Left kidney (tissue), 1 donor: ENCODE measurements at regions not wholly inside any gene's neighbourhood (a gene's known extent, or its start where the extent isn't known, plus 50 kb on each side); places are given as distances from the start of the nearest gene placed in this dataset.
"Not testable (repeated sequence)": the region's sequence is repeated elsewhere in the genome, so short reads cannot be mapped to it uniquely, and the experiment has no call there.

ENCODE experiments used
- DNase-seq: peaks from one replicate; pipeline ENCODE4 v3.0.0-alpha.2; 2013

DNA sequence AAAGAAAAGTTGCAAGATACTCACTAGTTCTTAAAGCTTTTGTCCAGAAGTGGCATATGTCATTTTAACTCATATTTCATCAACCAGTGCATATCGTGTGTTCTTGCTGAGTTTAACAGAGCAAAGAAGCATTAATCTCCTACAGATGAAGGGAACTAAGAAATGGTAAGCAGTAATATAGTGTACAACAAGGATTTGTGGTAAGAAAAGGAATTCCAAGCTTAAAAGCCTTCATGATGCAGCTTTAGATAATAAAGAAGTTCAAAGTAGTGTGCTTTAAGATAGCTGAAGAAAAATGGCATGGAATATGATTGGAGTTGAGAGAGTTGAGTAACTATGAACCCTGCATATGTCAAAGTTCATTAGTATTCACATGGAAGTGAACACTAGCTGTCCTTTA lies 649.8 kb upstream of the FSHR start:
- DNase-seq: no peak

DNA sequence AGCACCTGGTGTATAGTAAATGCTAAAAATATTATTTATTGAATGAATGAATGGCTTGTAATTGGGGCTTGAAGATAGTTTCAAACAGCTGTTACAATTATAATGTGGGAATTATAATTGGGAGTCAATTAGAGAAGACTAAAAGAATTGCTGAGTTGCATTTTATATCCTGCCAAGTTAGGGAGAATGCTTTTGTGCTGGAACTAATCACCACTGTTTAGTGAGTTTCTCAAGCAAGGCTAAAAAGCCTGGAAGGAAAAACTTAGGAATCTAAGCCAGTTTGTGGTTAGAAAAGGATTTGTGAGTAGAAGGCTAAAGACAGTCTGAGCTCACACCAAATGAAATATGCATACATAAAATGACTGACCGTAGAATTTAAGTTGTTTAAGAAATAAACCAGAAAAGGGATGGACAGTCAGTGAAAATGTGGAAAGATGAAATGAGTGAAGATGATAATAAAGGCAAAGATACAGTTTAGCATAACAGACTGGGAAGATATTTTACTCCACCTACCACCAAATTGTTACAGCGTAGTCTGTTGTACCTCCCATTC lies 647.7 kb upstream of the FSHR start:
- no peak for DNase-seq

DNA sequence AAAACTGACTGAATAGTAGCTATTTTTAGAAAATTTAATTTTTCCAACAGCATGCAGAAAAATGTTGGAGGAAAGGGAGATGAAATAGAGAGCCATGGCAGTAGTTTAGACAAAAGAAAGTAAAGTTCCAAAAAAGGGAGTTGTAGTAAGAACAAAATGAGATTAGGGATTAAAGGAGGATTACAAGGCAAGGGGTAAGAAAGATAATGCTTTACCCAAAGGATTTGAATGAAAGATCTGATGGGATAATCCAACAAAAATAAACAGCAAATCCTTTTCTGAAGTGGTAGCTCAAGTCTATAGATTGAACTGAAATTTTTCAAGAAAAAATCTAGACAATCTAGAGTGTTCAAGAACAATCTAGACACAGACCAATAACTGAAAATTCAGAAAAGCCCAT lies 644.3 kb upstream of the FSHR start:
- DNase-seq: no peak

DNA sequence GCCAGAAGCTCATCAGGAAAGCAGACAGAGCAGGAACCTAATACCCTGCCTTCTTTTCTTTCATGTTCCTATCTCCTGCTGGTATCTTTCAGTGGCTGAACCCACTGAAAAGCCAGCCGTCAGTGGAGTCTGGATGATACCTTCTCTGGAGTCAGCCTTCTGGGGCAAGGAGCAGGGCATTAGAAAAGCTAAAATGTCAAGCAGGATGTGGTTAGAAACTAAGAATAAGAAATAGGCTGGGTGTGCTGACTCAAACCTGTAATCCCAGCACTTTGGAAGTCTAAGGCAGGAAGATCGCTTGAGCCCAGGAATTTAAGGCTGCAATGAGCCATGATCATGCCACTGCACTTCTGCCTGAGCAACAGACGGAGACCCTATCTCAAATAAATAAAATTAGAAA lies 642.0 kb upstream of the FSHR start:
- DNase-seq: no peak

DNA sequence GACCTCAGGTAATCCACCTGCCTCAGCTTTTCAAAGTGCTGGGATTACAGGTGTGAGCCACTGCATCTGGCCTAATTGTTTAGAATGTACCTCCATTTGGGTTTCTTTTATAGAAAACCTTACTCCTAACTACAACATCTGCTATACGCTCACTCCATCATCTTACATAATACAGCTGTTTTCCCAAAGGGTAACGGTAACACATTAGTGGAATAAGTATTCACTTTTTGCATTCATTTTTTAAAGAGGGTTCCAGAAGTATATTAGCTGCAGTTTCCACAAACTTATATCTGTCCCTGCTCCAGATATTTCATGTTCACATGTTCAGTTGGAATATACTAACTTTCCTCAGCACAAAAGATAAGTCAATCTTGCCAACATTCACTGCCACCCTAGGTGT lies 640.1 kb upstream of the FSHR start:
- no peak for DNase-seq

DNA sequence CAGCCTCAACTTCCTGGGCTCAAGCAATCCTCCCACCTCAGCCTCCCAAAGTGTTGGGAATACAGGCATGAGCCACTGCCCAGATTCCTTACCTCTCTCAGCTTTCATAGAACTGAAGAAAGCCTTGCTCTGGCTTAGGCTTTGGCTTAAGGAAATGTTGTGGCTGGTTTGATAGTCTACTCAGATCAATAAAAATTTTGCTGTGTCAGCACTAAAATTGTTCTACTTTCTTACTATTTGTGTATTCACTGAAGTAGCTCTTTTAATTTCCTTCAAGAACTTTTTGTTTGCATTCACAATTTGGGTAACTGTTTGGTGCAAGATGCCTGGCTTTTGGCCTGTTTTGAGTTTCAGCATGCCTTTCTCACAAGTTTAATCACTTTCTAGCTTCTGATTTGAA lies 634.0 kb upstream of the FSHR start:
- DNase-seq: no peak

DNA sequence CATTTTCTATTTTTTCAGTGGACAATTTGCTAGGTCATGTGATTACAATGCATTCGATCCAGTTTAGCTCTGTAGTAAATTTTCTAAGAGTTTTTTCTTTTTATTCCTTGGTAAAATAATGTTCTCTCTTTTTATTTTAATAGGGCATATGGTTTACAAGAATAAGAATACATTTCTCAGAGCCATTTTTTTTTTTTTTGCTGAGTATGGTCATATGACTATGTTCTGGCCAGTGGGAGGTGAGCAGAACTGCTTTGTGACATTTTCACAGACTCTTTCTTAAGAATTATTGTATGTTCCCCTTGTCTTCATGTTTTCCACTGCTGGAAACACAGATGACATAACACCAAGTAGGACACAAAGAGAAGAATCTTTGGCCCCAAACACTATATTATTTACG lies 626.6 kb upstream of the FSHR start:
- no peak for DNase-seq

DNA sequence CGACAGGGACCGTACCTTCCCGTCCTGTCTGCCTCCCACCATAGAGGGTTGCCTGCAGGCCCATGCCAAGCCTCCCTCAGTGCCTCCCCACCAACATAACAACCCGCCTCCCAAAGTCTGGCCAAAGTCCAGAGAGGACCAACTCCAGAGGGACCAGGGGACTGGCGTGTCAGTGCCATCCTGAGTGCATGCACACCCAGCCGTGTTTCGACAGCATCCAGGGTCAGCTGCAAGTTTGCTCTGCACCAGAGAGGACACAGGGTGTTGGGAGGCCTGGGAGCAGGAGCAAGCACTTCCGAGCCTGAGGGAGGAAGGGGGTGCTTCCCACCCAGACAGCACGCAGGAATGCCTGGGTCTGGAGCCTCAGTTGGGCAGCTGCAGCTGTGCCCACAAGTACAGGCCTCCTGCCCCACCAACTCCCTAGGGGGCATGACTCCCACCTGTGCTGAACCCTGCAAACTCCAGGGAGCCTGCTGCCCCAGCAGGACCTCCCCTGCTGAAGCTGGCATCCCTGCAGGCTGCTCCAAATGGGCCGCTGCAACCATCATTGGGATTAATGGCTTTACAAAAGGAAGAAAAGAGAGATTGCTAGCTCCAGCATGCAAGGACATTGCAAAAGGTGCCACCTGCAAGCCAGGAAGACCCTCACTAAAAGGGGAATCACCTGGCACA lies 618.1 kb upstream of the FSHR start:
- no peak for DNase-seq

DNA sequence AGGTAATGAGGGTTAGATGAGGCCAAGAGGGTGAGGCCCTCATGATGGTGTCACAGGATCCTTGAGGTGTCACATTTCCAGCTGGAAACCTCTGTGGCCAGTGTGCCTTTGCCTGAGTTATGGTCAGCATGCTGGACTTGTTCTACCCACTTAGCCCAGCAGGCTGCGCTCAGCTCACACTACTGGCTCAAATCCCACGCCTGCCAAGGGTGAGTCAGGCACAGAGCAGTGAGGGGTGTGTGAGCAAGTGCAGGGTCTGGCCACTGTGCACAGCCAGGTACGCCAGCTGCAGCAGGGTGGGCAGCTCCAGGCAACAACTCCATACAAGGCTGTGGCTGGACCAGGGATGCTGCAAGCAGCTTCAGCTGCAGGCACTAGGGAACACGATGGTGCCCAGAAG lies 616.6 kb upstream of the FSHR start:
- DNase-seq: peak; percentile 5

DNA sequence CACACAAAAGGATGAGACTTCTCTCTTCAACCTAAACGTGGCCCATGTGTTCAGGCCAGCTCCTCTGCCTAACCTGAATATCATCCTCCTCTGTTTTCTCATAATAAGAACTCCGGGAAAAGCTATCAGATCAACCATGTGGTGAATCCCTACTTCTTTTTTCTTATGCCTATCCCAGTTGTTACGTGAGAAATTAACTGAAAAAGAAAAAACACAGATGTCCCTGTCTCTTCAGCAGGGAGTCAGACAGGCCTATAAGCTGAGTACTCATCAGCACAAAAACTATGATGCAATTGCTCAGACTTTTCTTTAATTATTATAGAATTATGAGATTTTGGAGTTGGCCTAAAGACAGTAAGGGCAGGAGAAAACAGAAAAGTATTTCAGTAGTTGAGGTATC lies 613.0 kb upstream of the FSHR start:
- no peak for DNase-seq

DNA sequence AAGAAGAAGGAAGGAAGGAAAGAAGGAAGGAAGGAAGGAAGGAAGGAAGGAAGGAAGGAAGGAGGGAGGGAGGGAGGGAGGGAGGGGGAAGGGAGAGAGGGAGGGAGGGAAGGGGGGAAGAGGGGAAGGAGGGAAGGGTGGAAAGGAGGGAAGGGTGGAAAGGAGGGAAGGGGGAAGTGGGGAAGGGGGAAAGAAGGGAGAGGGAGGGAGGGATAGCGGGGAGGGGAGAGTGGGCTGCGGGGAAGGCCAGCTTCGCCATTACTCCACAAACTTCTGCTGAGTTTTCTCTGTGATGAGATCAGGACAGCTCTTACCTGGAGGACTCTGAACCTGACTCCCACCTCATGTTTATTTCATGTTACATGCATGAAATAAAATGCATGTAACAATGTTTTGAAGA lies 601.5 kb upstream of the FSHR start:
- DNase-seq: no peak

DNA sequence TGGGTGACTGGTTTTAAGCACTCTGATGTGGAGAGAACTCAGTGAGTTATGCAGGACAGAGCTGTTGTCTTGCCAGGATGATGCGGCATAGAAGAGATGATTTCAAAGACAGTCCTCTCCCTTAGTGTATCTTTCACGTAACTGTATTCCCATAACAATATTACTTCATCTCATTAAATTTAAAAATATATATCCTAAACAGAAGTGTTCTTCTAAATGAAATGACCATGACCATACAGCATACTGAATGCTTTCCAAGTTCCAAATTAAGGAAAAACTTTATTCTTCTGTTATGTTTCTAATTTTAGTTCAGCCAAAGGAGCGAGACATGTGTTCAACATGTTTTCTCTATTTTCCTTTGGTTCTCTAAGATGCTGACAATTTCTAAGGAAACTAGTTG lies 600.1 kb upstream of the FSHR start:
- DNase-seq: no peak

DNA sequence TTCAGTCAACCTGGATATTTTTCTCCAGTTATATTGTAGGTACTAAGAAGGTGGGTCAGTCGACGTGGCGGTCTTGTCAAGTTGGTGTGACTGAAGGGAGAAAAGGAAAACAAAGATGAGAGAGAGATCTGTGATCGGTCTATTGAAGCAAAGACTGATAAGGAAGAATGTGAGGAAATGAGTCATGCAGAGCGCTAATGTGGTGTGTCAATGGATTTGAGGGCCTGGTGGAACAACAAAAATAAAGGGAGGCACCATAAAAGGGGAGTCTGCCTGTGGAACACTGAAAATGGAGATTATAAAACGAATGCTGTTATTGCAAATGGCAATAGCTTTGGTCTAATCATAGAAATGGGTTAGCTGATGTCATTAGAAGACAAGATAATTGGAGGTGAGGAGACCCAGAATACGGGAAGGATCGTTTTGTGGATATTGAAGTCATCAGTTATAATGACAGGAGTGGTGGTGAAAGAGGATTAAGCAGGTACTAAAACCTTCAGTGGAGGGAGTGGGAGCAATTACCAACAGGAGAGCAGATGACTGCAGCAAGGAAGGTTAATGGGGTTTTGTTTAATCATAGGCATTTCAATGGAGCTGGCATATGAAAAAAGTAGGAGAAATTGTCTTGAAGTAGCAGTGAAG lies 599.1 kb upstream of the FSHR start:
- DNase-seq: no peak

DNA sequence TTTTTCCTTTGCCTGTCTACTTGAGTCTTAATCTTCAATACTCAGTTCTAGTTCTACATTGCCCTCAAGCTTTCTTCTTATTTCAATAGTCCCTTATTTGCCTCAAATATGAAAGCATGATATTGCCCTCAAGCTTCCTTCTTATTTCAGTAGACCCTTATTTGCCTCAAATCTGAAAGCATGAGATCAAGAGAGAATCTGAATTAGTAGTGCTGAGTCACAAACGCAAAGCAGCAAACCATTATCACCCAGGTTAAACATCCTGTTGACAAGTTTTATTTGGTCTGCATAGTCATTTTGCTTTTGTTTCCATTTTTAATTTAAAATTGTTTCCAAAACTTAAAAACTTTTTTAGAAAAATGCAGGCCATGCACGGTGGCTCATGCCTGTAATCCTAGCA lies 583.3 kb upstream of the FSHR start:
- no peak for DNase-seq

DNA sequence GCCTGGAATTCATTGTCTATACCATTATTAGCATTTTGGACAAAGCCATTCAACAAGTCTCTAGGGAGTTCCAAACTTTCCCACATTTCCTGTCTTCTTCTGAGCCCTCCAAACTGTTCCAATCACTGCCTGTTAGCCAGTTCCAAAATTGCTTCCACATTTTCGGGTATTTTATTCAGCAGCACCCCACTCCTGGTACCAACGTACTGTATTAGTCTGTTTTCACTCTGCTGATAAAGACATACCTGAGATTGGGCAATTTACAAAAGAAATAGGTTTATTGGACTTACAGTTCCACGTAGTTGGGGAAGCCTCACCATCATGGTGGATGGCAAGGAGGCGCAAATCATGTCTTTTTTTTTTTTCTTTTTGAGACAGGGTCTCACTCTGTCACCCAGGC lies 578.6 kb upstream of the FSHR start:
- DNase-seq: not testable (repeated sequence)

DNA sequence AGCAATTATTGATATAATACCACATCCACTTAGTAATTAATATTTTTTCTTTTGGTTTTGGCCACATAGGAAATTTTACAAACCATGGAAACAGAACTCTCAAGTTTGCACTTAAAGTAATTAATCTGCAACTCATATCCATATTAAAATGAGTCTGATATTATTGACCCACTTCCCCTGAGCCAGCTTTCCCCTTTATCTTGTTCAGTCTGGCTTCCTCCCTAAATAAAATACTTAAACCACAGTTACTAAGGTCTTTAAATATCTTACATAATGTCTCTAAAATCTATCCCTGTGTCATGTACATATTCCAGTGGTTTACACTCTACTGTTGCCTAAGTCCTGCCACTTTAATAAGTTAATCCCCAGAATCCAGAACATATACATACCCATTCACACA lies 564.9 kb upstream of the FSHR start:
- no peak for DNase-seq

DNA sequence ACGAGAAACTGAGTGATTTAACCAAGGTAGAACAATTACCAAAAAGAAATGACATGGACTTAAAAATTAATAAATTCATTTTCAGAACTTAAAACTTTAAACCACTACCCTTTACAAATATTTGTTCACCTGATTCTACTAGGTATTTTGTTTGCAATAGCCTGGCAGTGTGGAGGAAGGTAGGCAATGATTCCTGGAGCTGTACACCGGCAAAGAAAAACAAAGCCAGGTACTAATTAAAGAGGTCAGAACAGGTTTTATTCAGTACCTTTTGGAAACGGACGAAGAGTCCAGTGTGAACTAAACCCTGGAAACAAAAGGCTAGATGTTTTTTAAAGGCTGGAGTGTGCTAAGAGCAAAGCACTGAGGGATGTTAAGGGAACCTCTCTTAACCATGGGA lies 561.3 kb upstream of the FSHR start:
- DNase-seq: no peak

DNA sequence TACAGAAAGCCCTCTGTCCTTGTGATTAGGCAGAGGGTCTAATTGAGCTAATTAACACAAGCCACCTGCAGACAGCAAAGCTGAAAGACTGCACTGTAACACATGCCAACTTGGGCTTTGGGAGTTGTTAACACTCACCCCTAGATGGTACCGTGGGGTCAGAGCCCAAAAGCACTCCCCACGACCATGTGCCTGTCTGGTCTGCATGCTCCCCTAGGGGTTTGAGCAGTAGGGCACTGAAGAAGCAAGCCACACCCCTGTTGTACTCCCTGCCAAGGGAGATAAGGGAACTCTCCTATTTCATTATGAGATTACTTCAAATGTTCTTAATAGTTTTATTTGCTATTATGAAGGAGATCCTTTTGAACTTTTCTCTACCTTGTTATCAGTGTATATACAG lies 560.1 kb upstream of the FSHR start:
- DNase-seq: no peak

DNA sequence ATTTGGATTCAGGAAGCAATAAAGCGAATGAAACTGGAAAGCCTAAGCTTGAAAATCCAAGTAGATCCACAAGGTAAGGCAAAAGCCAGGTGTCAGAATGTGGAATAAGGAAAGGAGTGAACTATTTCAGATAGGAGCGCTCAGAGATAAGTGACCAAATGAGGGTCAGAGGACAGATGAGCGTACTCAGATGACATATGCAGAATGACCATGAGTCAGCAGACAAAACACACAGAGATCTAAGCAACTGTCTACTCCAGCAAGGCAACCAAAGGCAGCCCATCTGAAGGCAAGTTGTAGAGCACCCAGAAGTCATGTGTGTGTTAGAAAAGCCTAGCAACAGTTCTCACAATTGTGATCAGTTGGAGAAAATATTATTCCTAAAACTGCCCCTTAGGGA lies 548.4 kb upstream of the FSHR start:
- no peak for DNase-seq

DNA sequence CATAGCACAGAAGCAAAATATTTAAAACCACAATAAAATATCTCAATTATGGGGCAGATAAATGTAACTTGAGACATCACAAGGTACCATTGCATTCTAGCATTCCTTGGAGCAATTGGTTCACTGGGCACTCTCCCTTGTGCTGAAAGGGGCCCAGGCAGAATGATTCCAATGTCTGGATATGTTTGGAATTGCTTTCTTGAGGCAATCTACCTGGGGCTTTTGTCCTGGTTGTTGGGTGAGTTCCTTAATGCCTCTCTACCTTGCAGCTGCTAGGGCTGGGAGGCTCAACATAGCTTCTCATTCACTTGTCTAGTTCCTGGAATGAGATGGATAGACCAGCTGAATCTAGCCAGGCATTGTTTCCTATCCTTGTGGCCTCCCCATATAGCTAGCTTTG lies 539.6 kb upstream of the FSHR start:
- no peak for DNase-seq

DNA sequence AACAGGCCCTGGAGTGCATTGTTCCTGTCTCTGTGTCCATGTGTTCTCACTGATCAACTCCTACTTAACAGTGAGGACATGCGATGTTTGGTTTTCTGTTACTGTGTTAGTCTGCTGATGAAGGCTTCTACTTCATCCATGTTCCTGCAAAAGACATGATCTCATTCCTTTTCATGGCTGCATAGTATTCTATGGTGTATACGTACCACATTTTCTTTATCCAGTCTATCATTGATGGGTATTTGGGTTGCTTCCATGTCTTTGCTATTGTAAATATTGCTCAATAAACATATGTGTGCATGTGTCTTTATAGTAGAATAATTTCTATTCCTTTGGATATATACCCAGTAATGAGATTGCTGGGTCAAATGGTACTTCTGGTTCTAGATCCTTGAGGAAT lies 537.7 kb upstream of the FSHR start:
- DNase-seq: not testable (repeated sequence)

DNA sequence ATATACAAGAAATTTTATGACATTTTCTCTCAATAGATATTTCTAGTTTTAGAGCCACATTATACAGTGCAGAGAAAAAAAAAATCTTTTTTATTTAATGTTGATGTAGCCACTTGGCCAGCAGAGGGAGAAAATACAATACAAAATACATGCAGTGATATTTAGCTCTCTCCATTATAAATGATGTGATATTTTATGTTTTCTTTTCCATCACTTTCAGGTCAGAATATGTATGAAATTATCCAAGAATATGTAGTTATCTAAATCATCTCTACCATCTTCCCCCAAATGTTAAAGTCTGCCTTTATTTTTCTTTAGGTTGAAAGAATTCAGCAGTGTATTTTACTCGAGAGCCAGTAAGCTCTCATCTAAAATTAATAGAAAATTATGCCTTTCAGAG lies 533.6 kb upstream of the FSHR start:
- peak; percentile 13 for DNase-seq

DNA sequence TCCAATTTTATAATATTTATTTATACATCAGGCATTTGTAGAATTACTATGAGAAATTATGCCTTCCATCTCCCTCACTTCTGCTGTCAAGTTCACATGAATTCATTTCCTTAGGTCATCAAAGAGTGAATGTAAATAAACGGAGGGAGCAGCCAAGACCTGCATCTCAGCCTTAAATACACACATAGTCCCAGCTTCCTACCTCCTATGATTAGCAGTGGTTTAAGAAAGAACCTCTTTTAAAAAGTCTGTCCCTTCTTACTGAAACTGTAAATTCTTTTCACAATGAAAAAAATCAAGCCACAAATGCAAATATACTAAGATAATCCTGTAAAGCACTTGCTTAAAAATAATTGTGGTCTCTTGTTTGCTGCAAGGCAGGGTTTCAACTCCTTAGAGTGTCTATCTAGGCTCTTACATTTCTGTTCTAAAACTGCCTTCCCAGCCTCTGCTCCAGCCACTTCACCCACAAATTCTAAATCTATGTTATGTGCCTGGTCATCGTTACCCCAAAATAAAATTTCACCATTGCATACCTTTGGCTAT lies 532.7 kb upstream of the FSHR start:
- DNase-seq: no peak

DNA sequence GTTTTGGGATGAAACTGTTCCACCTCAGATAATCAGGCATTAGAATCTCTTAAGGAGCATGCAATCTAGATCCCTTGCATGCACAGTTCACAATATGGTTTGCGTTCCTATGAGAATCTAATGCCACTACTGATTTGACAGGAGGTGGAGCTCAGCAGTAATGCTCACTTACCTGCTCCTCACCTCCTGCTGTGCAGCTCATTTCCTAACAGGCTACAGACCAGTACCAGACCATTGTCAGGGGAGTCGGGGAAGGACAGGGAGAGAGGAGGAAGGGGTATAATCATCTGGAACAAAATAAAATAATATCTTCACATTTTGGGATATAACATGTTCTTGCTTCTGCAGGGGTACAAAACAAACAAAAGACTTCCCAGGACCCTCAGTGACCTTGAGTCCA lies 532.0 kb upstream of the FSHR start:
- no peak for DNase-seq
